ENCODE measurements at regions not wholly inside any gene's neighbourhood (a gene's known extent, or its start where the extent isn't known, plus 50 kb on each side); places are given as distances from the start of the nearest gene placed in this dataset.

DNA sequence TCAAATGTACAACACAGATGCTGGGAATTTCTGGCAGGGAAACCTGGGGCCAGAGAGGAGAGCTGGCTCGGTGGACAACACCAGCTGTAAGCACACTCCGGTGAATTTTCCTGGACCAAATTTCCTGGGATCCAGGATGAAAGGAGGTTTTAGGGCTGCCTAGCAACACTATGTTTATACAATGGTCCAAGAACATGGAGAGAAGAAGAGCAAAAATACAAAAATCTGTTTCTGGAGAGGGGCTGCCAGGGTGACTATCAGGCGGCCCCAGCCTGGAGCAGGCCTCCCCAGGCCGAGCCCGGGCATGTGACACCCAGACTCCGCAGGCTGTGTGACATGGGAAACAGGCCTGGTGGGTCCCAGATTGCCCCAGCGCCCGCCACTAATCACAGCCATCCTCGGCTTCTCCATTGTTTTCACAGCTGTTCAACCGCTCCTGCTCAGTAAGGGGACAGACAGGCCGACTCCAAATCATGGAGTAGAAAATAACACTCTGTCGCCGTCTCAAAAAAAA, 336.0 kb upstream of the NFIA start:
- TF ChIP-seq, protein P1, sequence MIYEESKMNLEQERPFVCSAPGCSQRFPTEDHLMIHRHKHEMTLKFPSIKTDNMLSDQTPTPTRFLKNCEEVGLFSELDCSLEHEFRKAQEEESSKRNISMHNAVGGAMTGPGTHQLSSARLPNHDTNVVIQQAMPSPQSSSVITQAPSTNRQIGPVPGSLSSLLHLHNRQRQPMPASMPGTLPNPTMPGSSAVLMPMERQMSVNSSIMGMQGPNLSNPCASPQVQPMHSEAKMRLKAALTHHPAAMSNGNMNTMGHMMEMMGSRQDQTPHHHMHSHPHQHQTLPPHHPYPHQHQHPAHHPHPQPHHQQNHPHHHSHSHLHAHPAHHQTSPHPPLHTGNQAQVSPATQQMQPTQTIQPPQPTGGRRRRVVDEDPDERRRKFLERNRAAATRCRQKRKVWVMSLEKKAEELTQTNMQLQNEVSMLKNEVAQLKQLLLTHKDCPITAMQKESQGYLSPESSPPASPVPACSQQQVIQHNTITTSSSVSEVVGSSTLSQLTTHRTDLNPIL (CRISPR knock-in tag; IDR thresholded peaks at IDR 0.05; ENCODE audit: low read depth): no peak
- TF ChIP-seq ZNF70 (CRISPR knock-in tag; IDR thresholded peaks at IDR 0.05): peak; percentile 53; the same call in 1 of the 2 replicates
- no peak for TF ChIP-seq ZNF565 (CRISPR knock-in tag; conservative IDR thresholded peaks at IDR 0.05; ENCODE audit: low read depth)
- TF ChIP-seq RARB (CRISPR knock-in tag; IDR thresholded peaks at IDR 0.05): no peak
- no peak for TF ChIP-seq ZFP30 (CRISPR knock-in tag; IDR thresholded peaks at IDR 0.05)
- TF ChIP-seq ESRRG (CRISPR knock-in tag; IDR thresholded peaks at IDR 0.05): no peak
- TF ChIP-seq OSR1 (CRISPR knock-in tag; IDR thresholded peaks at IDR 0.05): no peak
